Type B pancreatic cell (in vitro differentiated cells): ENCODE measurements at regions not wholly inside any gene's neighbourhood (a gene's known extent, or its start where the extent isn't known, plus 50 kb on each side); places are given as distances from the start of the nearest gene placed in this dataset.
"Not testable (repeated sequence)": the region's sequence is repeated elsewhere in the genome, so short reads cannot be mapped to it uniquely, and the experiment has no call there.

Source experiments
- DNase-seq: peaks from one replicate; pipeline ENCODE4 v3.0.0; 2021; ENCODE audit warnings: mixed read lengths; ENCODE audit not compliant: unreplicated experiment; ENCODE audit errors: extremely low spot score
- H3K27ac Mint-ChIP-seq: 2 replicates; pipeline ENCODE4 v1.8.0; 2021; ENCODE audit warnings: mild to moderate bottlenecking, mixed read lengths
- H3K27me3 Mint-ChIP-seq: 2 replicates; pipeline ENCODE4 v1.8.0; 2021; ENCODE audit warnings: mixed read lengths
- H3K36me3 Mint-ChIP-seq: 2 replicates; pipeline ENCODE4 v1.8.0; 2021; ENCODE audit warnings: mixed read lengths
- H3K4me1 Mint-ChIP-seq: one replicate; pipeline ENCODE4 v1.8.0; 2021; ENCODE audit warnings: mixed read lengths; ENCODE audit not compliant: unreplicated experiment
- H3K4me3 Mint-ChIP-seq: 2 replicates; pipeline ENCODE4 v1.8.0; 2021; ENCODE audit warnings: mild to moderate bottlenecking, mixed read lengths
- H3K9me3 Mint-ChIP-seq: 2 replicates; pipeline ENCODE4 v1.8.0; 2021; ENCODE audit warnings: mixed read lengths
- CTCF ChIP-seq: fragments of 200-600 bp; sonication (generic); conservative IDR thresholded peaks from 2 replicates; pipeline ENCODE4 v1.5.0; 2021; ENCODE audit warnings: antibody characterized with exemption, mild to moderate bottlenecking

DNA sequence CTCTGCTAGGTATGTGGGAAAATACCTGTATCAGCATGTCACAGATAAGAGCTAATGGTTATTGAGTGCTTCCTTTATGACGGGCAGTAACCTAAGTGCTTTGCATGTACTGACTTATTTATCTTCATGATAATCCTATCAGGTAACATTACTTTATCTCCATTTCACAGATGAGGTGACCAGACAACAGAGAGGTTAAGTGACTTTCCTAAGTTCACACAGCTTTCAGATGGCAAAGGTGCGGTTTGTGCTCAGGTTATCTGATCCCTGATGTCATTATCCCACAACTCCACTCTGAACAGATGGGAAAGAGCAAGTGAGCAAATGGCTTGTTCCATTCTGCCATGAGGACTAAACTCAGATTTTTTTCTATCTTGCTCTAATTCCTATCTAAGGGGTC, 217.0 kb upstream of the PODXL start:
- Mint-ChIP-seq H3K4me1 (no peaks in the 10 kb centered on the region), H3K36me3 (no peaks in the 10 kb centered on the region)
- DNase-seq, result no peak

GRCh38 chr7:131769241-131769640, 212.8 kb upstream of the PODXL start:
- Mint-ChIP-seq H3K4me1 (no peaks in the 10 kb centered on the region), H3K27me3 (peaks cover 33% of the 10 kb centered on the region), H3K4me3 (no peak overlapping the region), H3K36me3 (no peaks in the 10 kb centered on the region), H3K27ac (no peak overlapping the region), H3K9me3 (no peaks in the 10 kb centered on the region)
- DNase-seq, result no peak
- TF ChIP-seq CTCF, result no peak

More for the DNA sequence above, 217.0 kb upstream of the PODXL start:
- H3K4me3 Mint-ChIP-seq, result no peak overlapping the region
- TF ChIP-seq CTCF, result no peak
- H3K27me3 Mint-ChIP-seq, result peaks cover 21% of the 10 kb centered on the region
- no peak overlapping the region for H3K27ac Mint-ChIP-seq
- no peaks in the 10 kb centered on the region for H3K9me3 Mint-ChIP-seq

GRCh38 chr7:131767591-131767990, 211.2 kb upstream of the PODXL start:
- no peak overlapping the region for H3K27ac Mint-ChIP-seq
- no peak for DNase-seq
- no peaks in the 10 kb centered on the region for H3K4me1 Mint-ChIP-seq
- no peaks in the 10 kb centered on the region for H3K36me3 Mint-ChIP-seq
- H3K4me3 Mint-ChIP-seq, result no peak overlapping the region
- no peak for TF ChIP-seq CTCF
- no peaks in the 10 kb centered on the region for H3K9me3 Mint-ChIP-seq
- peaks cover 45% of the 10 kb centered on the region for H3K27me3 Mint-ChIP-seq

GRCh38 chr7:131765575-131765974, 209.1 kb upstream of the PODXL start:
- Mint-ChIP-seq H3K27me3 (peaks cover 57% of the 10 kb centered on the region), H3K27ac (no peak overlapping the region), H3K4me3 (no peak overlapping the region), H3K36me3 (no peaks in the 10 kb centered on the region), H3K9me3 (no peaks in the 10 kb centered on the region), H3K4me1 (no peaks in the 10 kb centered on the region)
- DNase-seq, result no peak
- TF ChIP-seq CTCF, result no peak

DNA sequence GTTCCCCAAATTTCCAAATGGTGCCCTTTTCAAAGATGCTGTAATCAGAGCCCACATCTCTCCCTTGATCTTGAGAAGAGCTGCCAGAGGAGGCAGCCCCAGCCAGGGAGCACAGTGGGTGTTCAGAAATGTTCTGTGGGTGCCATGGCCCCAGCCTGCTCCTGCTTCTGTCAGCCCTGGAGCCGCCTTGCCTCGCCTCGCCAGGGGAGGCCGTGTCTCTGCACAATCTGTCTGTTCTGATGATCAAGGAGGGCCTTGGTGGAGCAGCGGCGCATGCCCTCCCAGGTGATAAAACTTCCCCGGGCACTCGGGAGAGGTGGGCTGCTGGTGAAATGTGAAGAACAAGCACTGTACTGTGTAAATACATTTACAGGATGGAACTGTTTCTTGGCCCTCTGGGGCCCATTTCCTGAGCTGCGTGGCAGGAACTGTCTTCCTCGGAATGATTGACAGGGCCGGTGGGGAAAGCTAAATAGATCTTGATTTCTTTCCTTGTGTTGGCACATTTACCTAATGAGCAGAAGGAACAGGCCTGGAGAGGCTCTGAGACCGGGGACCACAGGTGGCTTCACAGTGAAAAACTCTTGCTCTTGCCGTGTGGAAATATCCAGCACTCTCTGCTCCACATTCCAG, 207.8 kb upstream of the PODXL start:
- Mint-ChIP-seq H3K9me3 (no peaks in the 10 kb centered on the region), H3K4me1 (no peaks in the 10 kb centered on the region), H3K27me3 (peaks cover 62% of the 10 kb centered on the region), H3K36me3 (no peaks in the 10 kb centered on the region), H3K4me3 (no peak overlapping the region), H3K27ac (no peak overlapping the region)
- DNase-seq, result no peak
- no peak for TF ChIP-seq CTCF

GRCh38 chr7:131762753-131763152, 206.3 kb upstream of the PODXL start:
- DNase-seq, result no peak
- no peaks in the 10 kb centered on the region for H3K4me1 Mint-ChIP-seq
- no peak overlapping the region for H3K27ac Mint-ChIP-seq
- TF ChIP-seq CTCF, result no peak
- H3K4me3 Mint-ChIP-seq, result no peak overlapping the region
- no peaks in the 10 kb centered on the region for H3K9me3 Mint-ChIP-seq
- peaks cover 64% of the 10 kb centered on the region for H3K27me3 Mint-ChIP-seq
- no peaks in the 10 kb centered on the region for H3K36me3 Mint-ChIP-seq

- H3K4me1 Mint-ChIP-seq, H3K27ac Mint-ChIP-seq, H3K36me3 Mint-ChIP-seq, H3K4me3 Mint-ChIP-seq, H3K9me3 Mint-ChIP-seq, DNase-seq: not testable (repeated sequence)
- H3K27me3 Mint-ChIP-seq, result peaks cover 48% of the 10 kb centered on the region
These were observed 199.4 kb upstream of the PODXL start for GRCh38 chr7:131755801-131756200.
